ENCODE measurements at regions not wholly inside any gene's neighbourhood (a gene's known extent, or its start where the extent isn't known, plus 50 kb on each side); places are given as distances from the start of the nearest gene placed in this dataset.

DNA sequence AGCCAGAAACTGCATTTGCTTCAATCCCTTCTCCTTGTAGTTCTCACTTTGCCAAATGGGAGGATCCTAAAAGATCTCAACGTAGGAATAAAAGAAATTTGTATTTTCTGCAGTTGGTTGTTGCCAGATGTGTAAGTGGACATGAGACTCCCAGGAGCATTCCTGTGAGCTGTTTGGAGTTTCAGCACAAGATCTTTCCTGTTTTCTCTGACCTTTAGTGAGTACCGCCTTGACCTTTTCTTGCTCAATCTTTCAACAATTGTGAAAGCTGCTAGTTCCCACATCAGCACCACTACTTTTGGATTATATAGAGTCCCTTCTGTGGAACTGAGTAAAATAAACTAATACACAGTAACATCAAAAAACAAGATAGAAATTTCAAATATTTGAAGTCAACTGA, 683.8 kb upstream of the PABPC4L start:
- TF ChIP-seq, protein P1, sequence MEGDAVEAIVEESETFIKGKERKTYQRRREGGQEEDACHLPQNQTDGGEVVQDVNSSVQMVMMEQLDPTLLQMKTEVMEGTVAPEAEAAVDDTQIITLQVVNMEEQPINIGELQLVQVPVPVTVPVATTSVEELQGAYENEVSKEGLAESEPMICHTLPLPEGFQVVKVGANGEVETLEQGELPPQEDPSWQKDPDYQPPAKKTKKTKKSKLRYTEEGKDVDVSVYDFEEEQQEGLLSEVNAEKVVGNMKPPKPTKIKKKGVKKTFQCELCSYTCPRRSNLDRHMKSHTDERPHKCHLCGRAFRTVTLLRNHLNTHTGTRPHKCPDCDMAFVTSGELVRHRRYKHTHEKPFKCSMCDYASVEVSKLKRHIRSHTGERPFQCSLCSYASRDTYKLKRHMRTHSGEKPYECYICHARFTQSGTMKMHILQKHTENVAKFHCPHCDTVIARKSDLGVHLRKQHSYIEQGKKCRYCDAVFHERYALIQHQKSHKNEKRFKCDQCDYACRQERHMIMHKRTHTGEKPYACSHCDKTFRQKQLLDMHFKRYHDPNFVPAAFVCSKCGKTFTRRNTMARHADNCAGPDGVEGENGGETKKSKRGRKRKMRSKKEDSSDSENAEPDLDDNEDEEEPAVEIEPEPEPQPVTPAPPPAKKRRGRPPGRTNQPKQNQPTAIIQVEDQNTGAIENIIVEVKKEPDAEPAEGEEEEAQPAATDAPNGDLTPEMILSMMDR (IDR thresholded peaks at IDR 0.05) = no peak
- no peak for TF ChIP-seq POLR2A (IDR thresholded peaks at IDR 0.05)
- no peak for DNase-seq
- H3K4me3 ChIP-seq = no peak overlapping the region
- H3K27me3 ChIP-seq = no peaks in the 10 kb centered on the region
- H3K36me3 ChIP-seq = no peaks in the 10 kb centered on the region
- no peaks in the 10 kb centered on the region for H3K9me3 ChIP-seq
- no peak overlapping the region for H3K27ac ChIP-seq
- no peaks in the 10 kb centered on the region for H3K4me1 ChIP-seq
- intact Hi-C loops (cut with DNase I; ENCODE audit: low total_unique reads) = no loop called here

DNA sequence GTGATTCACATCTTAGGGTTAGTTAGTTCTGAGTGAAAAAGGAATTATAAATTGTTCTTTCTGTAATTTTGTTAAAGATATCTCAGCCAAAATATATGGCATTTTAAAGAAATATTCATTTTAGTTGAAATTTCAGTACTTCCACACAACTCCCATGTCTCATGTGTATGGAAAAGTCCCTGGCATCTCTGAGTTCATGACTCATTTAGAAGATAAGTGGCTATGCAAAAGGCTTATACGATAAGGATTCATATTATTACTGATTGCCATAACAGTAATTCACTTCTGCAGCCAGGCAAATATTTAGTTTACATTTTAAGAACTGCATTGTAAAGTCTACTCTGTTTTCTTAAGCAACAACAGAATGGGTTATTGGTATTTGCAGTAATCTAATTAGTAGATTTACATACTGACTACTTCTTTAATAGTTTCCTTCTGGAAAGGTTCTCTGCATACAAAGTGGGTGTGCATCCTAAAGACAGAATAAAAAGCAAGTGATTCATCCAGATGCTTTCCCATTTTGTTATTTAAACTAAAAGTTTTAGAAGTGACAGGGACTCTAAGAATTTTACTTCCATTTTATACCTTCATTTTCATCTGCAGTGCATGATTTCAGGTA, 682.4 kb upstream of the PABPC4L start:
- H3K9me3 ChIP-seq = no peaks in the 10 kb centered on the region
- no peaks in the 10 kb centered on the region for H3K36me3 ChIP-seq
- H3K27me3 ChIP-seq = no peaks in the 10 kb centered on the region
- intact Hi-C loops (cut with DNase I; ENCODE audit: low total_unique reads) = no loop called here
- no peak overlapping the region for H3K4me3 ChIP-seq
- DNase-seq = no peak
- no peak overlapping the region for H3K27ac ChIP-seq
- no peaks in the 10 kb centered on the region for H3K4me1 ChIP-seq
- no peak for TF ChIP-seq POLR2A (IDR thresholded peaks at IDR 0.05)
- TF ChIP-seq, protein P1 (IDR thresholded peaks at IDR 0.05) = no peak

DNA sequence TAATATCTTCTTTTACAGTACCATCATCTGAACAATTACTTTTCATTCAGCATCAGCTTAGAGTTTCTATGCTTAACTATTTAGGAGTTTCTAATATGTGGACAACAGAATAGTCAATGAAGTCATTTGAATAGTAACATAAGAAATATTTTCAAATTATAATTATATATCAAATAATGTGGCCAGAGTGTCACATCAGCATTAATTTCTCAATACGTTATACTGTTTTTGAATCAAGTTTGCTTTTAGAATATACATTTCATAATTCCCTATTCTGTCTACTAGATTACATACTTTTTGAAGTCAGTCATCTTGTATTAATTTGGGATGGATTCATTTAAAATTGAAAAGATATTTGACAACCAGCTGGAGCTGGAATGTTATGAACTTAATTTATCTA, 677.4 kb upstream of the PABPC4L start:
- DNase-seq = no peak
- no peak overlapping the region for H3K27ac ChIP-seq
- intact Hi-C loops (cut with DNase I; ENCODE audit: low total_unique reads) = no loop called here
- H3K4me3 ChIP-seq = no peak overlapping the region
- TF ChIP-seq POLR2A (IDR thresholded peaks at IDR 0.05) = no peak
- TF ChIP-seq, protein P1 (IDR thresholded peaks at IDR 0.05) = no peak
- no peaks in the 10 kb centered on the region for H3K27me3 ChIP-seq
- H3K4me1 ChIP-seq = no peaks in the 10 kb centered on the region
- H3K9me3 ChIP-seq = no peaks in the 10 kb centered on the region
- H3K36me3 ChIP-seq = no peaks in the 10 kb centered on the region

DNA sequence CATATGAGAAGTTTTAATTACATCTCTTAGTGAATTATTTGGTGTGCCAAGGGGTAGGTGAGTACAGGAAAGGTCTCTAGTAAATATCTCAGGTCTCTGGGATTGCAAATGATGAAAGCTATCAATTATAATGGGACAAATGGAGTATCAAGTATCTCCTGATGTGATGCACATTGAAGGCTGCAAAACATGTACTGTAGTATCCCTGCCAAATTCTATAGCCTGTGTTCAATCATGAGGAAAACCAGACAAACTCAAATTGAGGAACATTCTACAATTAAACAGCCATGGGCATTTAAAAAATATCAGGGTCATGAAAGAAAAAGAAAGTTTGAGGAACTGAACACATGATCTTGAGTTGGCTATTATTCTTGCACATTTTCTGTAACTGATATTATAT, 665.4 kb upstream of the PABPC4L start:
- Histone ChIP-seq H3K27me3 (no peaks in the 10 kb centered on the region), H3K27ac (no peak overlapping the region), H3K4me3 (no peak overlapping the region), H3K4me1 (no peaks in the 10 kb centered on the region), H3K36me3 (no peaks in the 10 kb centered on the region), H3K9me3 (no peaks in the 10 kb centered on the region)
- DNase-seq = no peak
- TF ChIP-seq, protein P1 (IDR thresholded peaks at IDR 0.05) = no peak
- no peak for TF ChIP-seq POLR2A (IDR thresholded peaks at IDR 0.05)
- intact Hi-C loops (cut with DNase I; ENCODE audit: low total_unique reads) = no loop called here

DNA sequence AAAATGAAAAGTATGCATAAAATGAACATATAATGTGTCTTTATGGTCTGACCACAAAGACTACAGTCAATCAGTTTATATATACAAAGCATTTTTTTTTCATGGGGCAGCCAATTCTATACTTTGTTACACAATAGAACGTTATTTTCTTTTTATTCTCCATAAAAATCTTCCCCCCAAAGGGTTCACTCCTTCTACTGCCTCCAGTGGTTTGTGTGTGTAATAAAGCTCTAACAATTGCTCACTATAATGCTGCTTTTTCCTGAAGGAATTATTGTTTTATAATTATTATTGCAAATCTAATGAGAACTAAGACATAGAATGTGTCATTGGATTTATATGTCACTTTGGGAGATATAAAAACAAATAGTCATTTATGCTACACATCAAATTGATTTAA, 664.1 kb upstream of the PABPC4L start:
- no peak for TF ChIP-seq POLR2A (IDR thresholded peaks at IDR 0.05)
- TF ChIP-seq, protein P1 (IDR thresholded peaks at IDR 0.05) = no peak
- no peak overlapping the region for H3K27ac ChIP-seq
- no peak for DNase-seq
- intact Hi-C loops (cut with DNase I; ENCODE audit: low total_unique reads) = no loop called here
- H3K4me3 ChIP-seq = no peak overlapping the region
- no peaks in the 10 kb centered on the region for H3K9me3 ChIP-seq
- H3K4me1 ChIP-seq = no peaks in the 10 kb centered on the region
- no peaks in the 10 kb centered on the region for H3K27me3 ChIP-seq
- H3K36me3 ChIP-seq = no peaks in the 10 kb centered on the region
